GM12873 (cell line): ENCODE measurements at regions not wholly inside any gene's neighbourhood (a gene's known extent, or its start where the extent isn't known, plus 50 kb on each side); places are given as distances from the start of the nearest gene placed in this dataset.

ENCODE experiments used
- CTCF ChIP-seq: IDR thresholded peaks from 2 replicates; pipeline ENCODE4 v1.5.1; 2012; ENCODE audit warnings: low read depth, mild to moderate bottlenecking, moderate library complexity, low read length, control low read depth; ENCODE audit not compliant: insufficient read depth; ENCODE audit errors: missing control alignments

GRCh38 chr22:48639021-48639795, 1188.5 kb downstream of the BRD1 start:
- TF ChIP-seq CTCF = no peak

GRCh38 chr22:48637231-48637630, 1190.4 kb downstream of the BRD1 start:
- no peak for TF ChIP-seq CTCF

GRCh38 chr22:48636746-48637145, 1190.9 kb downstream of the BRD1 start:
- no peak for TF ChIP-seq CTCF

GRCh38 chr22:48635816-48636215, 1191.9 kb downstream of the BRD1 start:
- no peak for TF ChIP-seq CTCF

- no peak for TF ChIP-seq CTCF
These were observed 1192.6 kb downstream of the BRD1 start for GRCh38 chr22:48635031-48635430.

GRCh38 chr22:48633996-48634836, 1193.5 kb downstream of the BRD1 start:
- TF ChIP-seq CTCF = no peak

- no peak for TF ChIP-seq CTCF
These were observed 1194.9 kb downstream of the BRD1 start for GRCh38 chr22:48632646-48633246.
